NT2/D1 (cell line): ENCODE measurements at regions not wholly inside any gene's neighbourhood (a gene's known extent, or its start where the extent isn't known, plus 50 kb on each side); places are given as distances from the start of the nearest gene placed in this dataset.

Source experiments
- SUZ12 ChIP-seq: IDR thresholded peaks from 2 replicates; pipeline ENCODE4 v1.6.1; 2011; ENCODE audit not compliant: insufficient read length, insufficient read depth; ENCODE audit errors: extremely low read depth
- YY1 ChIP-seq: IDR thresholded peaks from 2 replicates; pipeline ENCODE4 v1.6.1; 2011; ENCODE audit not compliant: insufficient read length, insufficient read depth
- ZNF274 ChIP-seq: IDR thresholded peaks from 2 replicates; pipeline ENCODE4 v1.6.1; 2011; ENCODE audit warnings: mild to moderate bottlenecking, low read depth, low read length

- TF ChIP-seq YY1 (no peak), ZNF274 (no peak), SUZ12 (no peak)
These were observed 524.1 kb upstream of the CAMK1G start for GRCh38 chr1:209059376-209059775.
